HCT116 (cell line): ENCODE measurements at regions not wholly inside any gene's neighbourhood (a gene's known extent, or its start where the extent isn't known, plus 50 kb on each side); places are given as distances from the start of the nearest gene placed in this dataset.

ENCODE experiments used
- ATAC-seq: fragments of 200-7000 bp; cut with Tn5 transposase; 2 replicates; pipeline ENCODE4 v1.9.1; 2020; ENCODE audit warnings: mild to moderate bottlenecking, moderate library complexity
- BruUV-seq: library from RNA; stranded (reverse); fragments of 400-500 nt; replicated peaks from 2 replicates; lab custom pipeline; 2021; lab: Mats Ljungman, UMichigan
- CTCF ChIA-PET: fragments of 300-600 bp; sonication (Branson Sonifier 250); formaldehyde crosslinking; loops from one replicate; lab custom pipeline; 2021; ENCODE audit warnings: antibody characterized with exemption; lab: Charles Lee
- POLR2A ChIA-PET: fragments of 300-600, 350-600 bp; sonication (Branson Sonifier 250); formaldehyde crosslinking; loops from one replicate; lab custom pipeline; 2021; ENCODE audit warnings: antibody characterized with exemption; lab: Charles Lee
- RAD21 ChIA-PET, 2 experiments: fragments of 300-600 bp; sonication (Branson Sonifier 250); formaldehyde crosslinking; loops; one replicate each; lab custom pipeline; 2023; ENCODE audit warnings: low total read pairs in 2 of 2; ENCODE audit not compliant: uncharacterized antibody in 2 of 2, unreplicated experiment in 2 of 2, low non-redundant PET in 1 of 2; lab: Charles Lee
- DNase-seq: peaks from one replicate; pipeline ENCODE4 v3.0.0-alpha.2; 2010; ENCODE audit warnings: low read depth, low spot score
- H2AFZ ChIP-seq: fragments of 200-600 bp; shearing (Covaris generic), sonication (generic); 2 replicates; pipeline ENCODE4 v1.6.1; 2017; ENCODE audit warnings: low read depth, mixed run types, mixed read lengths, antibody characterized with exemption, low read length; ENCODE audit not compliant: poor library complexity, severe bottlenecking
- H3K27ac ChIP-seq: 2 replicates; pipeline ENCODE4 v1.5.1; 2012; ENCODE audit warnings: low read depth, low read length
- H3K27me3 ChIP-seq: fragments of 200-600 bp; sonication (generic); 2 replicates; pipeline ENCODE4 v1.6.1; 2016; ENCODE audit warnings: mixed run types, low read length, mixed read lengths; ENCODE audit not compliant: insufficient read depth
- H3K36me3 ChIP-seq, 2 experiments: fragments of 200-500 bp in 1 of 2; fragments of 200-600 bp in 1 of 2; sonication (Bioruptor generic) in 1 of 2; sonication (generic) in 1 of 2; 2 replicates each; pipeline versions ENCODE4 v1.5.1 to v1.6.1; 2014 to 2016; ENCODE audit warnings: low read length in 2 of 2, inconsistent platforms in 1 of 2, mixed read lengths in 1 of 2, mixed run types in 1 of 2; ENCODE audit not compliant: insufficient read depth in 2 of 2, control insufficient read depth in 1 of 2
- H3K4me1 ChIP-seq, 2 experiments: fragments of 200-600 bp in 1 of 2; sonication (generic) in 1 of 2; 2 replicates each; pipeline versions ENCODE4 v1.5.1 to v1.6.1; 2012 to 2017; ENCODE audit warnings: low read length in 2 of 2, inconsistent platforms in 1 of 2, mild to moderate bottlenecking in 1 of 2, mixed read lengths in 1 of 2, mixed run types in 1 of 2, moderate library complexity in 1 of 2; ENCODE audit not compliant: insufficient read depth in 2 of 2, control insufficient read depth in 1 of 2
- H3K4me2 ChIP-seq: fragments of 200-600 bp; sonication (generic); 2 replicates; pipeline ENCODE4 v1.6.1; 2017; ENCODE audit warnings: mixed run types, low read length, mixed read lengths
- H3K4me3 ChIP-seq, 2 experiments: fragments of 200-600 bp in 1 of 2; sonication (generic) in 1 of 2; replicated peaks in 1 of 2; 2 replicates each; pipeline ENCODE4 v1.5.1; 2011 to 2016; ENCODE audit warnings: low read length in 2 of 2, control low read depth in 1 of 2, low read depth in 1 of 2, mild to moderate bottlenecking in 1 of 2, mixed read lengths in 1 of 2, mixed run types in 1 of 2
- H3K79me2 ChIP-seq: fragments of 200-600 bp; sonication (generic); 2 replicates; pipeline ENCODE4 v1.6.1; 2017; ENCODE audit warnings: mild to moderate bottlenecking, mixed run types, low read length, moderate library complexity, mixed read lengths; ENCODE audit not compliant: insufficient read depth
- H3K9ac ChIP-seq: fragments of 200-600 bp; sonication (generic); 2 replicates; pipeline ENCODE4 v1.6.1; 2016; ENCODE audit warnings: low read length, mixed read lengths
- H3K9me2 ChIP-seq: fragments of 200-600 bp; sonication (generic), shearing (Covaris generic); 2 replicates; pipeline ENCODE4 v1.6.1; 2017; ENCODE audit warnings: mixed run types, mild to moderate bottlenecking, moderate library complexity; ENCODE audit not compliant: insufficient read depth
- H3K9me3 ChIP-seq, 2 experiments: fragments of 200-500 bp in 1 of 2; fragments of 200-600 bp in 1 of 2; sonication (Bioruptor generic) in 1 of 2; sonication (generic) in 1 of 2; 2 replicates each; pipeline ENCODE4 v1.6.1; 2014 to 2017; ENCODE audit warnings: low read length in 2 of 2, mixed read lengths in 2 of 2, inconsistent platforms in 1 of 2, low read depth in 1 of 2, mild to moderate bottlenecking in 1 of 2, mixed run types in 1 of 2, moderate library complexity in 1 of 2; ENCODE audit not compliant: control insufficient read depth in 1 of 2, insufficient read depth in 1 of 2
- H4K20me1 ChIP-seq: fragments of 200-600 bp; sonication (generic), shearing (Covaris generic); 2 replicates; pipeline ENCODE4 v1.6.1; 2017; ENCODE audit warnings: mixed run types, mild to moderate bottlenecking, moderate library complexity; ENCODE audit not compliant: insufficient read depth
- CBX3 ChIP-seq: IDR thresholded peaks from 2 replicates; pipeline ENCODE4 v1.6.1; 2012; ENCODE audit warnings: low read depth
- EGR1 ChIP-seq: IDR thresholded peaks from 2 replicates; pipeline ENCODE4 v1.6.1; 2012; ENCODE audit warnings: low read depth
- EZH2 ChIP-seq: fragments of 200-600 bp; sonication (generic); IDR thresholded peaks from 2 replicates; pipeline ENCODE4 v1.6.1; 2017; ENCODE audit warnings: antibody characterized with exemption, mixed run types
- FOSL1 ChIP-seq: IDR thresholded peaks from 2 replicates; pipeline ENCODE4 v1.6.1; 2012; ENCODE audit warnings: low read depth
- JUND ChIP-seq: IDR thresholded peaks from 2 replicates; pipeline ENCODE4 v1.6.1; 2012
- POLR2A ChIP-seq: IDR thresholded peaks from 2 replicates; pipeline ENCODE4 v1.7.0; 2011; ENCODE audit warnings: borderline replicate concordance; ENCODE audit not compliant: insufficient read depth, insufficient read length; ENCODE audit errors: extremely low read depth
- POLR2AphosphoS5 ChIP-seq: IDR thresholded peaks from 2 replicates; pipeline ENCODE4 v1.6.1; 2011; ENCODE audit warnings: mild to moderate bottlenecking, low read depth, low read length, moderate library complexity
- SRF ChIP-seq: IDR thresholded peaks from 2 replicates; pipeline ENCODE4 v1.6.1; 2012; ENCODE audit warnings: low read depth
- YY1 ChIP-seq: IDR thresholded peaks from 2 replicates; pipeline ENCODE4 v1.6.1; 2011; ENCODE audit warnings: low read length, low read depth, moderate library complexity, mild to moderate bottlenecking; ENCODE audit not compliant: insufficient replicate concordance; ENCODE audit errors: extremely low read depth
- ZNF274 ChIP-seq: fragments of 200-500 bp; sonication (Bioruptor generic); IDR thresholded peaks from 2 replicates; pipeline ENCODE4 v1.6.1; 2014; ENCODE audit warnings: mild to moderate bottlenecking, low read depth, low read length, inconsistent platforms
- intact Hi-C: fragments of 100-400 bp; cut with micrococcal nuclease; formaldehyde crosslinking; loops from 2 replicates; pipeline ENCODE4 v1.10.0; 2022
- TF ChIP-seq, protein P1 (sequence below): IDR thresholded peaks from 2 replicates; pipeline ENCODE4 v1.6.1; 2012
- TF ChIP-seq, protein P2 (sequence below): IDR thresholded peaks from 2 replicates; pipeline ENCODE4 v1.6.1; 2012; ENCODE audit warnings: low read depth

DNA sequence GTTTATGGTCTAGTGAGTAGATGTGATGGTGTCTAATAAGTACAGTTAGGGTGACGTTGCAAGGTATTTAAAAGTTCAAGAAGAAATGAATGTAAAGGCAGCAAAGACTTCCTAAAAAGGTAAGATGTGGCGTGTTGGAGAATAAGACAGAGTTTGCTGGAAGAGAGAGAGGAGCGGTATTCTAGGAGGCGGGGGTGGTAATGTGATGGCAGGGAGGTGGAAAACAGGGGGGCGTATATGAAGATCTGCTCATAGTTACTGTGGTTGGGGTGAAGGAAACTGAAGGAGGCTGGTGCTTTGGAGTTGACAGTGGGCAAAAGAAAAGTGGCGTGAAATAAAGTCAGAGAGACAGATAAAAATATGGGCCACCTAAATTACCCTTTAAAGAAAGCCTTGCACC, 164.9 kb upstream of the LRRN1 start:
- no TSS peak for BruUV-seq
- RAD21 ChIA-PET: no interaction called here
- Histone ChIP-seq H3K9me2 (no peaks in the 10 kb centered on the region), H3K27me3 (no peaks in the 10 kb centered on the region), H4K20me1 (no peaks in the 10 kb centered on the region), H3K79me2 (no peaks in the 10 kb centered on the region), H3K4me2 (no peak overlapping the region), H3K9me3 (peaks cover 0 to 29% of the 10 kb centered on the region in 2 experiments; a peak in 2 of 4 replicates), H3K4me3 (no peak overlapping the region), H3K4me1 (no peaks in the 10 kb centered on the region), H3K27ac (no peak overlapping the region), H2AFZ (no peak overlapping the region), H3K9ac (no peak overlapping the region), H3K36me3 (no peaks in the 10 kb centered on the region)
- intact Hi-C loops: no loop called here
- no peak for DNase-seq
- POLR2A ChIA-PET: no interaction called here
- TF ChIP-seq EZH2 (no peak), ZNF274 (no peak)
- no peak for ATAC-seq
- CTCF ChIA-PET: no interaction called here

DNA sequence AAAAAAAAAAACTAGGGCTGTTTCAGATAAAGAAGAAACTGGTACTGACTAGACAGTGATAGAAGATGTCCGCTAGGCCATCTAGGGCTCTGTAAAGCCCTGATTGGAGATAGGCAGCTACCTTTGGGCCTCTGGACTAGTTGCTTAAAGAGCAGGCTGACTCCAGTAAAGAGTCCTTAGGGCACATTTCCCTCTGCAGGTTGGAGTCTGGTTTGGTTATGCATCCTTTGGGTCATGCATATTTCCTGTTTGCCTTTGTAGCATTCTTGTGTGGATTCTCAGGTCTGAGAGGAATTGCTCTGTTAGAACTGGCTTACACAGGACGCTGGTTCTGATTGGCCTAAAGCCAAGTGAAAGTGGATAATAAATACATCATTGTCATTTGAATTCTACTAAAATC, 165.5 kb upstream of the LRRN1 start:
- Histone ChIP-seq H3K9me3 (peaks cover 0 to 29% of the 10 kb centered on the region in 2 experiments; a peak in 2 of 4 replicates), H3K9me2 (no peaks in the 10 kb centered on the region), H3K4me1 (no peaks in the 10 kb centered on the region), H3K4me2 (no peak overlapping the region), H3K36me3 (no peaks in the 10 kb centered on the region)
- no TSS peak for BruUV-seq
- TF ChIP-seq ZNF274: no peak
- TF ChIP-seq JUND: no peak
- no peak for TF ChIP-seq YY1
- TF ChIP-seq FOSL1: no peak
- TF ChIP-seq, protein P1, sequence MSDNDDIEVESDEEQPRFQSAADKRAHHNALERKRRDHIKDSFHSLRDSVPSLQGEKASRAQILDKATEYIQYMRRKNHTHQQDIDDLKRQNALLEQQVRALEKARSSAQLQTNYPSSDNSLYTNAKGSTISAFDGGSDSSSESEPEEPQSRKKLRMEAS: no peak
- TF ChIP-seq, protein P2, sequence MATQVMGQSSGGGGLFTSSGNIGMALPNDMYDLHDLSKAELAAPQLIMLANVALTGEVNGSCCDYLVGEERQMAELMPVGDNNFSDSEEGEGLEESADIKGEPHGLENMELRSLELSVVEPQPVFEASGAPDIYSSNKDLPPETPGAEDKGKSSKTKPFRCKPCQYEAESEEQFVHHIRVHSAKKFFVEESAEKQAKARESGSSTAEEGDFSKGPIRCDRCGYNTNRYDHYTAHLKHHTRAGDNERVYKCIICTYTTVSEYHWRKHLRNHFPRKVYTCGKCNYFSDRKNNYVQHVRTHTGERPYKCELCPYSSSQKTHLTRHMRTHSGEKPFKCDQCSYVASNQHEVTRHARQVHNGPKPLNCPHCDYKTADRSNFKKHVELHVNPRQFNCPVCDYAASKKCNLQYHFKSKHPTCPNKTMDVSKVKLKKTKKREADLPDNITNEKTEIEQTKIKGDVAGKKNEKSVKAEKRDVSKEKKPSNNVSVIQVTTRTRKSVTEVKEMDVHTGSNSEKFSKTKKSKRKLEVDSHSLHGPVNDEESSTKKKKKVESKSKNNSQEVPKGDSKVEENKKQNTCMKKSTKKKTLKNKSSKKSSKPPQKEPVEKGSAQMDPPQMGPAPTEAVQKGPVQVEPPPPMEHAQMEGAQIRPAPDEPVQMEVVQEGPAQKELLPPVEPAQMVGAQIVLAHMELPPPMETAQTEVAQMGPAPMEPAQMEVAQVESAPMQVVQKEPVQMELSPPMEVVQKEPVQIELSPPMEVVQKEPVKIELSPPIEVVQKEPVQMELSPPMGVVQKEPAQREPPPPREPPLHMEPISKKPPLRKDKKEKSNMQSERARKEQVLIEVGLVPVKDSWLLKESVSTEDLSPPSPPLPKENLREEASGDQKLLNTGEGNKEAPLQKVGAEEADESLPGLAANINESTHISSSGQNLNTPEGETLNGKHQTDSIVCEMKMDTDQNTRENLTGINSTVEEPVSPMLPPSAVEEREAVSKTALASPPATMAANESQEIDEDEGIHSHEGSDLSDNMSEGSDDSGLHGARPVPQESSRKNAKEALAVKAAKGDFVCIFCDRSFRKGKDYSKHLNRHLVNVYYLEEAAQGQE: no peak
- no peak for TF ChIP-seq POLR2AphosphoS5
- TF ChIP-seq POLR2A: no peak
- TF ChIP-seq EGR1: no peak
- TF ChIP-seq CBX3: no peak
- no peak for TF ChIP-seq SRF
- TF ChIP-seq, all 23 proteins: peak for 0
- no peak for DNase-seq
- ChIA-PET POLR2A (no interaction called here), RAD21 (no interaction called here), CTCF (no interaction called here)
- Histone ChIP-seq H3K4me3 (no peak overlapping the region), H2AFZ (no peak overlapping the region), H4K20me1 (no peaks in the 10 kb centered on the region), H3K27ac (no peak overlapping the region), H3K79me2 (no peaks in the 10 kb centered on the region), H3K27me3 (no peaks in the 10 kb centered on the region), H3K9ac (no peak overlapping the region)
- intact Hi-C loops: no loop called here
- no peak for ATAC-seq
